ENCODE measurements at regions not wholly inside any gene's neighbourhood (a gene's known extent, or its start where the extent isn't known, plus 50 kb on each side); places are given as distances from the start of the nearest gene placed in this dataset.

GRCh38 chr13:82688400-82688994, 1193.8 kb downstream of the SLITRK1 start:
- TF ChIP-seq CTCF (conservative IDR thresholded peaks at IDR 0.05; ENCODE audit: low read depth, low read length) (no peak), EZH2phosphoT487 (IDR thresholded peaks at IDR 0.05; ENCODE audit: borderline replicate concordance, low read length) (no peak), EZH2 (IDR thresholded peaks at IDR 0.05; ENCODE audit: low read length, unreplicated experiment) (no peak)
- Histone ChIP-seq H3K4me2 (ENCODE audit: low read length) (peak overlapping the region; percentile 85), H3K27me3 (ENCODE audit: low read length) (no peaks in the 10 kb centered on the region), H3K79me2 (ENCODE audit: low read length) (no peaks in the 10 kb centered on the region), H3K4me1 (ENCODE audit: insufficient read depth, low read length) (no peaks in the 10 kb centered on the region), H4K20me1 (ENCODE audit: low read length) (no peaks in the 10 kb centered on the region), H3K36me3 (ENCODE audit: low read depth, low read length) (no peaks in the 10 kb centered on the region), H2AFZ (ENCODE audit: low read length) (peak overlapping the region; percentile 86), H3K9ac (ENCODE audit: low read length) (peak overlapping the region; percentile 20; the same call in 1 of the 2 replicates), H3K4me3 (ENCODE audit: low read length) (peak overlapping the region; percentile 65), H3K9me2 (replicated peaks; ENCODE audit: low read length) (no peaks in the 10 kb centered on the region), H3F3A (ENCODE audit: low read length, unreplicated experiment) (no peaks in the 10 kb centered on the region), H3K9me3 (ENCODE audit: low read length) (no peaks in the 10 kb centered on the region), H3K27ac (ENCODE audit: low read length) (no peak overlapping the region)
- no TSS peak for BruUV-seq (replicated peaks)
- ChIA-PET CTCF (no interaction called here), POLR2A (ENCODE audit: unreplicated experiment) (no interaction called here)
- DNase-seq (peak; percentile 10), ATAC-seq (no peak; the same call in 1 of the 2 replicates)
- intact Hi-C loops (cut with micrococcal nuclease), result no loop called here

GRCh38 chr13:82687884-82688283, 1194.4 kb downstream of the SLITRK1 start:
- ChIA-PET POLR2A (ENCODE audit: unreplicated experiment) (interaction anchor here (0.6 kb wide), 1 partner anchor 1236 kb away, joined by 4 read pairs; no protein-coding TSS in a partner anchor), CTCF (no interaction called here)
- Histone ChIP-seq H3K79me2 (ENCODE audit: low read length) (no peaks in the 10 kb centered on the region), H3K4me1 (ENCODE audit: insufficient read depth, low read length) (no peaks in the 10 kb centered on the region), H3F3A (ENCODE audit: low read length, unreplicated experiment) (no peaks in the 10 kb centered on the region), H2AFZ (ENCODE audit: low read length) (peak overlapping the region; percentile 86), H4K20me1 (ENCODE audit: low read length) (no peaks in the 10 kb centered on the region), H3K9ac (ENCODE audit: low read length) (0 out of 2 replicates have a peak overlapping the region, but pooled peaks have one; percentile 12), H3K4me3 (ENCODE audit: low read length) (peak overlapping the region; percentile 65; the same call in 1 of the 2 replicates), H3K4me2 (ENCODE audit: low read length) (peak overlapping the region; percentile 85), H3K9me3 (ENCODE audit: low read length) (no peaks in the 10 kb centered on the region), H3K27ac (ENCODE audit: low read length) (no peak overlapping the region), H3K9me2 (replicated peaks; ENCODE audit: low read length) (no peaks in the 10 kb centered on the region), H3K36me3 (ENCODE audit: low read depth, low read length) (no peaks in the 10 kb centered on the region), H3K27me3 (ENCODE audit: low read length) (no peaks in the 10 kb centered on the region)
- TF ChIP-seq CTCF (conservative IDR thresholded peaks at IDR 0.05; ENCODE audit: low read depth, low read length) (no peak), EZH2 (IDR thresholded peaks at IDR 0.05; ENCODE audit: low read length, unreplicated experiment) (no peak), EZH2phosphoT487 (IDR thresholded peaks at IDR 0.05; ENCODE audit: borderline replicate concordance, low read length) (no peak)
- BruUV-seq (replicated peaks), result no TSS peak
- ATAC-seq, result peak; percentile 22; the same call in 1 of the 2 replicates
- no peak for DNase-seq
- intact Hi-C loops (cut with micrococcal nuclease), result no loop called here

GRCh38 chr13:82681535-82681934, 1200.7 kb downstream of the SLITRK1 start:
- no peaks in the 10 kb centered on the region for H3K79me2 ChIP-seq (ENCODE audit: low read length)
- H3K4me3 ChIP-seq (ENCODE audit: low read length), result no peak overlapping the region
- no peak for TF ChIP-seq EZH2phosphoT487 (IDR thresholded peaks at IDR 0.05; ENCODE audit: borderline replicate concordance, low read length)
- TF ChIP-seq EZH2 (IDR thresholded peaks at IDR 0.05; ENCODE audit: low read length, unreplicated experiment), result no peak
- TF ChIP-seq CTCF (conservative IDR thresholded peaks at IDR 0.05; ENCODE audit: low read depth, low read length), result no peak
- ATAC-seq (no peak), DNase-seq (no peak)
- no peak overlapping the region for H3K27ac ChIP-seq (ENCODE audit: low read length)
- intact Hi-C loops (cut with micrococcal nuclease), result no loop called here
- H3K4me2 ChIP-seq (ENCODE audit: low read length), result no peak overlapping the region
- H4K20me1 ChIP-seq (ENCODE audit: low read length), result no peaks in the 10 kb centered on the region
- no peaks in the 10 kb centered on the region for H3K36me3 ChIP-seq (ENCODE audit: low read depth, low read length)
- H3K9me2 ChIP-seq (replicated peaks; ENCODE audit: low read length), result no peaks in the 10 kb centered on the region
- BruUV-seq (replicated peaks), result no TSS peak
- H3K9me3 ChIP-seq (ENCODE audit: low read length), result no peaks in the 10 kb centered on the region
- no peak overlapping the region for H2AFZ ChIP-seq (ENCODE audit: low read length)
- CTCF ChIA-PET, result no interaction called here
- POLR2A ChIA-PET (ENCODE audit: unreplicated experiment), result no interaction called here
- no peaks in the 10 kb centered on the region for H3F3A ChIP-seq (ENCODE audit: low read length, unreplicated experiment)
- no peaks in the 10 kb centered on the region for H3K4me1 ChIP-seq (ENCODE audit: insufficient read depth, low read length)
- no peak overlapping the region for H3K9ac ChIP-seq (ENCODE audit: low read length)
- H3K27me3 ChIP-seq (ENCODE audit: low read length), result no peaks in the 10 kb centered on the region
